ENCODE measurements at regions not wholly inside any gene's neighbourhood (a gene's known extent, or its start where the extent isn't known, plus 50 kb on each side); places are given as distances from the start of the nearest gene placed in this dataset.

GRCh38 chr14:39843881-39844280 is 411.6 kb upstream of the FBXO33 start:
- H3K9ac ChIP-seq (ENCODE audit: low read length in 5 of 5) = no peak overlapping the region
- no peaks in the 10 kb centered on the region for H3K4me1 ChIP-seq (ENCODE audit: control insufficient read depth in 5 of 5, insufficient read depth in 5 of 5, low read length in 5 of 5)
- no peaks in the 10 kb centered on the region for H3K27me3 ChIP-seq (ENCODE audit: control insufficient read depth in 5 of 5, insufficient read depth in 4 of 5, low read length in 5 of 5)
- H3K27ac ChIP-seq (ENCODE audit: low read depth, low read length) = no peak overlapping the region
- H3K36me3 ChIP-seq (ENCODE audit: control insufficient read depth in 5 of 5, insufficient read depth in 5 of 5, low read length in 5 of 5) = no peaks in the 10 kb centered on the region
- H3K4me3 ChIP-seq (ENCODE audit: low read depth in 1 of 5, low read length in 5 of 5) = no peak overlapping the region
- peaks cover 0 to 3% (median 0%) of the 10 kb centered on the region in 5 donors for H3K9me3 ChIP-seq (ENCODE audit: control insufficient read depth in 5 of 5, low read length in 5 of 5)

GRCh38 chr14:39841088-39841487 is 408.9 kb upstream of the FBXO33 start:
- H3K27ac ChIP-seq (ENCODE audit: low read depth, low read length) = no peak overlapping the region
- H3K36me3 ChIP-seq (ENCODE audit: control insufficient read depth in 5 of 5, insufficient read depth in 5 of 5, low read length in 5 of 5) = no peaks in the 10 kb centered on the region
- no peaks in the 10 kb centered on the region for H3K4me1 ChIP-seq (ENCODE audit: control insufficient read depth in 5 of 5, insufficient read depth in 5 of 5, low read length in 5 of 5)
- no peak overlapping the region for H3K4me3 ChIP-seq (ENCODE audit: low read depth in 1 of 5, low read length in 5 of 5)
- H3K9ac ChIP-seq (ENCODE audit: low read length in 5 of 5) = no peak overlapping the region
- H3K9me3 ChIP-seq (ENCODE audit: control insufficient read depth in 5 of 5, low read length in 5 of 5) = peaks cover 0 to 3% (median 0%) of the 10 kb centered on the region in 5 donors
- no peaks in the 10 kb centered on the region for H3K27me3 ChIP-seq (ENCODE audit: control insufficient read depth in 5 of 5, insufficient read depth in 4 of 5, low read length in 5 of 5)

- no peaks in the 10 kb centered on the region for H3K27me3 ChIP-seq (ENCODE audit: control insufficient read depth in 5 of 5, insufficient read depth in 4 of 5, low read length in 5 of 5)
- no peaks in the 10 kb centered on the region for H3K36me3 ChIP-seq (ENCODE audit: control insufficient read depth in 5 of 5, insufficient read depth in 5 of 5, low read length in 5 of 5)
- H3K4me1 ChIP-seq (ENCODE audit: control insufficient read depth in 5 of 5, insufficient read depth in 5 of 5, low read length in 5 of 5) = no peaks in the 10 kb centered on the region
- no peak overlapping the region for H3K9ac ChIP-seq (ENCODE audit: low read length in 5 of 5)
- H3K4me3 ChIP-seq (ENCODE audit: low read depth in 1 of 5, low read length in 5 of 5) = no peak overlapping the region
- H3K27ac ChIP-seq (ENCODE audit: low read depth, low read length) = no peak overlapping the region
- H3K9me3 ChIP-seq (ENCODE audit: control insufficient read depth in 5 of 5, low read length in 5 of 5) = peaks cover 0 to 3% (median 0%) of the 10 kb centered on the region in 5 donors
Measured at GRCh38 chr14:39827901-39828655, 395.8 kb upstream of the FBXO33 start.

GRCh38 chr14:39812532-39813320 is 380.5 kb upstream of the FBXO33 start:
- no peak overlapping the region for H3K9ac ChIP-seq (ENCODE audit: low read length in 5 of 5)
- no peaks in the 10 kb centered on the region for H3K9me3 ChIP-seq (ENCODE audit: control insufficient read depth in 5 of 5, low read length in 5 of 5)
- no peaks in the 10 kb centered on the region for H3K36me3 ChIP-seq (ENCODE audit: control insufficient read depth in 5 of 5, insufficient read depth in 5 of 5, low read length in 5 of 5)
- no peaks in the 10 kb centered on the region for H3K27me3 ChIP-seq (ENCODE audit: control insufficient read depth in 5 of 5, insufficient read depth in 4 of 5, low read length in 5 of 5)
- H3K27ac ChIP-seq (ENCODE audit: low read depth, low read length) = no peak overlapping the region
- H3K4me3 ChIP-seq (ENCODE audit: low read depth in 1 of 5, low read length in 5 of 5) = no peak overlapping the region
- H3K4me1 ChIP-seq (ENCODE audit: control insufficient read depth in 5 of 5, insufficient read depth in 5 of 5, low read length in 5 of 5) = no peaks in the 10 kb centered on the region

- H3K4me3 ChIP-seq (ENCODE audit: low read depth in 1 of 5, low read length in 5 of 5) = no peak overlapping the region
- H3K36me3 ChIP-seq (ENCODE audit: control insufficient read depth in 5 of 5, insufficient read depth in 5 of 5, low read length in 5 of 5) = no peaks in the 10 kb centered on the region
- no peaks in the 10 kb centered on the region for H3K27me3 ChIP-seq (ENCODE audit: control insufficient read depth in 5 of 5, insufficient read depth in 4 of 5, low read length in 5 of 5)
- no peaks in the 10 kb centered on the region for H3K9me3 ChIP-seq (ENCODE audit: control insufficient read depth in 5 of 5, low read length in 5 of 5)
- H3K27ac ChIP-seq (ENCODE audit: low read depth, low read length) = no peak overlapping the region
- H3K9ac ChIP-seq (ENCODE audit: low read length in 5 of 5) = no peak overlapping the region
- no peaks in the 10 kb centered on the region for H3K4me1 ChIP-seq (ENCODE audit: control insufficient read depth in 5 of 5, insufficient read depth in 5 of 5, low read length in 5 of 5)
Measured at GRCh38 chr14:39807271-39807670, 375.0 kb upstream of the FBXO33 start.

- H3K4me1 ChIP-seq (ENCODE audit: control insufficient read depth in 5 of 5, insufficient read depth in 5 of 5, low read length in 5 of 5) = no peaks in the 10 kb centered on the region
- H3K9ac ChIP-seq (ENCODE audit: low read length in 5 of 5) = no peak overlapping the region
- H3K27me3 ChIP-seq (ENCODE audit: control insufficient read depth in 5 of 5, insufficient read depth in 4 of 5, low read length in 5 of 5) = no peaks in the 10 kb centered on the region
- no peak overlapping the region for H3K4me3 ChIP-seq (ENCODE audit: low read depth in 1 of 5, low read length in 5 of 5)
- H3K27ac ChIP-seq (ENCODE audit: low read depth, low read length) = no peak overlapping the region
- no peaks in the 10 kb centered on the region for H3K9me3 ChIP-seq (ENCODE audit: control insufficient read depth in 5 of 5, low read length in 5 of 5)
- H3K36me3 ChIP-seq (ENCODE audit: control insufficient read depth in 5 of 5, insufficient read depth in 5 of 5, low read length in 5 of 5) = no peaks in the 10 kb centered on the region
Measured at GRCh38 chr14:39784461-39784860, 352.2 kb upstream of the FBXO33 start.

- no peak overlapping the region for H3K9ac ChIP-seq (ENCODE audit: low read length in 5 of 5)
- no peaks in the 10 kb centered on the region for H3K36me3 ChIP-seq (ENCODE audit: control insufficient read depth in 5 of 5, insufficient read depth in 5 of 5, low read length in 5 of 5)
- H3K4me3 ChIP-seq (ENCODE audit: low read depth in 1 of 5, low read length in 5 of 5) = no peak overlapping the region
- H3K4me1 ChIP-seq (ENCODE audit: control insufficient read depth in 5 of 5, insufficient read depth in 5 of 5, low read length in 5 of 5) = no peaks in the 10 kb centered on the region
- no peaks in the 10 kb centered on the region for H3K27me3 ChIP-seq (ENCODE audit: control insufficient read depth in 5 of 5, insufficient read depth in 4 of 5, low read length in 5 of 5)
- no peak overlapping the region for H3K27ac ChIP-seq (ENCODE audit: low read depth, low read length)
- peaks cover 0 to 4% (median 0%) of the 10 kb centered on the region in 5 donors for H3K9me3 ChIP-seq (ENCODE audit: control insufficient read depth in 5 of 5, low read length in 5 of 5)
Measured at GRCh38 chr14:39781466-39781865, 349.2 kb upstream of the FBXO33 start.

- H3K9ac ChIP-seq (ENCODE audit: low read length in 5 of 5) = no peak overlapping the region
- H3K4me3 ChIP-seq (ENCODE audit: low read depth in 1 of 5, low read length in 5 of 5) = no peak overlapping the region
- H3K27ac ChIP-seq (ENCODE audit: low read depth, low read length) = no peak overlapping the region
- no peaks in the 10 kb centered on the region for H3K36me3 ChIP-seq (ENCODE audit: control insufficient read depth in 5 of 5, insufficient read depth in 5 of 5, low read length in 5 of 5)
- H3K27me3 ChIP-seq (ENCODE audit: control insufficient read depth in 5 of 5, insufficient read depth in 4 of 5, low read length in 5 of 5) = no peaks in the 10 kb centered on the region
- peaks cover 0 to 4% (median 0%) of the 10 kb centered on the region in 5 donors for H3K9me3 ChIP-seq (ENCODE audit: control insufficient read depth in 5 of 5, low read length in 5 of 5)
- no peaks in the 10 kb centered on the region for H3K4me1 ChIP-seq (ENCODE audit: control insufficient read depth in 5 of 5, insufficient read depth in 5 of 5, low read length in 5 of 5)
Measured at GRCh38 chr14:39773387-39774126, 341.3 kb upstream of the FBXO33 start.

GRCh38 chr14:39772627-39773026 is 340.4 kb upstream of the FBXO33 start:
- no peak overlapping the region for H3K27ac ChIP-seq (ENCODE audit: low read depth, low read length)
- H3K9ac ChIP-seq (ENCODE audit: low read length in 5 of 5) = no peak overlapping the region
- no peak overlapping the region for H3K4me3 ChIP-seq (ENCODE audit: low read depth in 1 of 5, low read length in 5 of 5)
- no peaks in the 10 kb centered on the region for H3K36me3 ChIP-seq (ENCODE audit: control insufficient read depth in 5 of 5, insufficient read depth in 5 of 5, low read length in 5 of 5)
- H3K4me1 ChIP-seq (ENCODE audit: control insufficient read depth in 5 of 5, insufficient read depth in 5 of 5, low read length in 5 of 5) = no peaks in the 10 kb centered on the region
- peaks cover 0 to 4% (median 0%) of the 10 kb centered on the region in 5 donors for H3K9me3 ChIP-seq (ENCODE audit: control insufficient read depth in 5 of 5, low read length in 5 of 5)
- no peaks in the 10 kb centered on the region for H3K27me3 ChIP-seq (ENCODE audit: control insufficient read depth in 5 of 5, insufficient read depth in 4 of 5, low read length in 5 of 5)

GRCh38 chr14:39768589-39768988 is 336.4 kb upstream of the FBXO33 start:
- H3K27me3 ChIP-seq (ENCODE audit: control insufficient read depth in 5 of 5, insufficient read depth in 4 of 5, low read length in 5 of 5) = no peaks in the 10 kb centered on the region
- H3K9me3 ChIP-seq (ENCODE audit: control insufficient read depth in 5 of 5, low read length in 5 of 5) = peaks cover 0 to 3% (median 0%) of the 10 kb centered on the region in 5 donors
- no peak overlapping the region for H3K9ac ChIP-seq (ENCODE audit: low read length in 5 of 5)

More at GRCh38 chr14:39768589-39768988, 336.4 kb upstream of the FBXO33 start:
- Histone ChIP-seq H3K4me1 (ENCODE audit: control insufficient read depth in 5 of 5, insufficient read depth in 5 of 5, low read length in 5 of 5) (no peaks in the 10 kb centered on the region), H3K36me3 (ENCODE audit: control insufficient read depth in 5 of 5, insufficient read depth in 5 of 5, low read length in 5 of 5) (no peaks in the 10 kb centered on the region), H3K4me3 (ENCODE audit: low read depth in 1 of 5, low read length in 5 of 5) (no peak overlapping the region), H3K27ac (ENCODE audit: low read depth, low read length) (no peak overlapping the region)
